Cardiac muscle cell (in vitro differentiated cells and primary cell): ENCODE measurements at regions not wholly inside any gene's neighbourhood (a gene's known extent, or its start where the extent isn't known, plus 50 kb on each side); places are given as distances from the start of the nearest gene placed in this dataset.

ENCODE experiments used
- DNase-seq, 2 donors: peaks; one replicate each; pipeline versions ENCODE4 v3.0.0 to v3.0.0-alpha.2; 2010 to 2017; ENCODE audit warnings: low read depth in 1 of 2, low spot score in 1 of 2
- H3K27ac ChIP-seq: fragments of 200-600 bp; sonication (generic); 2 replicates; pipeline ENCODE4 v1.5.1; 2016
- H3K27me3 ChIP-seq: fragments of 200-600 bp; sonication (generic); 2 replicates; pipeline ENCODE4 v1.6.0; 2016; ENCODE audit warnings: control low read depth
- H3K36me3 ChIP-seq: fragments of 200-600 bp; sonication (generic); 2 replicates; pipeline ENCODE4 v1.5.1; 2016; ENCODE audit warnings: control low read depth
- H3K4me1 ChIP-seq: fragments of 200-600 bp; sonication (generic); 2 replicates; pipeline ENCODE4 v1.8.1; 2017; ENCODE audit warnings: low read depth, mild to moderate bottlenecking, mixed run types
- H3K4me3 ChIP-seq: fragments of 200-600 bp; sonication (generic); 2 replicates; pipeline ENCODE4 v1.5.1; 2016; ENCODE audit warnings: mild to moderate bottlenecking
- H3K9me3 ChIP-seq: fragments of 200-600 bp; sonication (generic); 2 replicates; pipeline ENCODE4 v1.5.1; 2017; ENCODE audit warnings: low read depth, mild to moderate bottlenecking, control low read depth
- TF ChIP-seq, protein P1 (sequence below): IDR thresholded peaks from 2 replicates; pipeline ENCODE4 v1.5.1; 2012; ENCODE audit warnings: low read depth, mild to moderate bottlenecking, low read length

DNA sequence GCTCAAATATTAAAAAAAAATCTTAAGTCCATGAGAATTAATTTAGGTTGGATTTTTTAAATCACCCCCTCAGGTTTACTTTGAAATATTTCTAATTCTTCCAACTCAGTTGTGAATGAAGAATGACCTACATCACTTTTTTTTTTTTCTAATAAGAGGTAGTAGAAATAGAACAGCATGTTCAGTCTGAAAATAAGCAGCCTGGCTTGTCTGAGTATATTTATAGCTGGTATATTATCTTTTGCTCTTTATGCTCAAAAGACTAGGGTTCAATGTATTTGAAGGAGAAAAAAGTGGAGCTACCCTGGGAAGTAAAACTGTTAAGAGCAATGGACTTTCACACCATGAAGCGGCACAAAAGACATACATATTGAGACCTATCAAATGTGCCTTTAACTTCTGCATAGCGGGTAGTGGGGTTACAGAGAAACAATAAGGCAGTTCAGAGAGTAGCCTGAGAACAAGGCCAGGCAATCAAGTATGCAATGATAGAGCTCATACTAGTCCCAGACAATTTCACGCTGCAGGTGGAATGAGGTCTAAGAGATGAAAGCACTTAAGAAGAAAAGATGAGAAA lies 175.4 kb upstream of the CDH12 start:
- no peaks in the 10 kb centered on the region for H3K27me3 ChIP-seq
- DNase-seq, result no peak
- no peaks in the 10 kb centered on the region for H3K4me1 ChIP-seq
- H3K27ac ChIP-seq, result no peak overlapping the region
- TF ChIP-seq, protein P1, sequence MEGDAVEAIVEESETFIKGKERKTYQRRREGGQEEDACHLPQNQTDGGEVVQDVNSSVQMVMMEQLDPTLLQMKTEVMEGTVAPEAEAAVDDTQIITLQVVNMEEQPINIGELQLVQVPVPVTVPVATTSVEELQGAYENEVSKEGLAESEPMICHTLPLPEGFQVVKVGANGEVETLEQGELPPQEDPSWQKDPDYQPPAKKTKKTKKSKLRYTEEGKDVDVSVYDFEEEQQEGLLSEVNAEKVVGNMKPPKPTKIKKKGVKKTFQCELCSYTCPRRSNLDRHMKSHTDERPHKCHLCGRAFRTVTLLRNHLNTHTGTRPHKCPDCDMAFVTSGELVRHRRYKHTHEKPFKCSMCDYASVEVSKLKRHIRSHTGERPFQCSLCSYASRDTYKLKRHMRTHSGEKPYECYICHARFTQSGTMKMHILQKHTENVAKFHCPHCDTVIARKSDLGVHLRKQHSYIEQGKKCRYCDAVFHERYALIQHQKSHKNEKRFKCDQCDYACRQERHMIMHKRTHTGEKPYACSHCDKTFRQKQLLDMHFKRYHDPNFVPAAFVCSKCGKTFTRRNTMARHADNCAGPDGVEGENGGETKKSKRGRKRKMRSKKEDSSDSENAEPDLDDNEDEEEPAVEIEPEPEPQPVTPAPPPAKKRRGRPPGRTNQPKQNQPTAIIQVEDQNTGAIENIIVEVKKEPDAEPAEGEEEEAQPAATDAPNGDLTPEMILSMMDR, result no peak
- H3K9me3 ChIP-seq, result no peaks in the 10 kb centered on the region
- H3K36me3 ChIP-seq, result no peaks in the 10 kb centered on the region
- H3K4me3 ChIP-seq, result no peak overlapping the region

DNA sequence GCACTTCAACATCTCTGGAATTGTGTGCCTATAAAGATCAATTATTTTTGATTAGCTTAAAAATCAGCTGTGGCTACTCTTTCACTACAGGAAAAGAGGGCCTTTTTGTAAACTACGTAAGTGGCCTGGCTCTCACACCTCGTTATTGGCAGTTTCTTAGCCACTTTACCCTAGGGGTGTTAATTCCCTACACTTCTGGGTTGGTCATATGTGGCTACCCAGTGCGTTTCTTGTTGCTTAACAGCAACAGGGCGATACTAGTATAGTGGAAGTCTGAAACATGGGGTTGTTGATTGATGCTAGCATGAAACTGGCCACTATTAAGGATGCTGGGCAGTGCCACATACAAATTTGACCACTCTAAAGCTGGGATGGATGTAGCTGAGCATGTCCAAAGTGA lies 174.7 kb upstream of the CDH12 start:
- H3K9me3 ChIP-seq, result no peaks in the 10 kb centered on the region
- no peaks in the 10 kb centered on the region for H3K27me3 ChIP-seq
- TF ChIP-seq, protein P1, result no peak
- H3K36me3 ChIP-seq, result no peaks in the 10 kb centered on the region
- H3K27ac ChIP-seq, result no peak overlapping the region
- DNase-seq, result no peak
- H3K4me3 ChIP-seq, result no peak overlapping the region
- H3K4me1 ChIP-seq, result no peaks in the 10 kb centered on the region

DNA sequence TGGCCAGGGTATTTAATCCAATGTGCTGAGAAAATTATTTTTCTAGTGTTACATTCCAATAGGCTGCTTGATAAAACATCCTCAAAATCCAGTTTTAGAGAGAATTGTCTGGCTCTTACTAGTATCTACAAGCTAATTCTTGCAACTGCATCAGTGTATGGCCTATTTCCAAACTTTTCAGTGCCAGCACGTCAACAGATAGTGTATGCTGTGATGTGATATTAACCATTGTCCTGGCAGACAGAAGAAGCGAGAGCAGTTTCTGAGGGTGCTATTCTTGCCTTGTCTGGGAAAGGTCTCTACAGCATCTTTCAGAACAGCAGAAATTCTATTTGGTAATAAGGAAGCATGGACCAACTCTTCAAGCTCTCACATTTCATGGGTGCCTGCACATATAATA lies 174.2 kb upstream of the CDH12 start:
- H3K4me3 ChIP-seq, result no peak overlapping the region
- no peaks in the 10 kb centered on the region for H3K36me3 ChIP-seq
- no peaks in the 10 kb centered on the region for H3K27me3 ChIP-seq
- TF ChIP-seq, protein P1, result no peak
- H3K9me3 ChIP-seq, result no peaks in the 10 kb centered on the region
- H3K27ac ChIP-seq, result no peak overlapping the region
- DNase-seq, result no peak
- no peaks in the 10 kb centered on the region for H3K4me1 ChIP-seq

DNA sequence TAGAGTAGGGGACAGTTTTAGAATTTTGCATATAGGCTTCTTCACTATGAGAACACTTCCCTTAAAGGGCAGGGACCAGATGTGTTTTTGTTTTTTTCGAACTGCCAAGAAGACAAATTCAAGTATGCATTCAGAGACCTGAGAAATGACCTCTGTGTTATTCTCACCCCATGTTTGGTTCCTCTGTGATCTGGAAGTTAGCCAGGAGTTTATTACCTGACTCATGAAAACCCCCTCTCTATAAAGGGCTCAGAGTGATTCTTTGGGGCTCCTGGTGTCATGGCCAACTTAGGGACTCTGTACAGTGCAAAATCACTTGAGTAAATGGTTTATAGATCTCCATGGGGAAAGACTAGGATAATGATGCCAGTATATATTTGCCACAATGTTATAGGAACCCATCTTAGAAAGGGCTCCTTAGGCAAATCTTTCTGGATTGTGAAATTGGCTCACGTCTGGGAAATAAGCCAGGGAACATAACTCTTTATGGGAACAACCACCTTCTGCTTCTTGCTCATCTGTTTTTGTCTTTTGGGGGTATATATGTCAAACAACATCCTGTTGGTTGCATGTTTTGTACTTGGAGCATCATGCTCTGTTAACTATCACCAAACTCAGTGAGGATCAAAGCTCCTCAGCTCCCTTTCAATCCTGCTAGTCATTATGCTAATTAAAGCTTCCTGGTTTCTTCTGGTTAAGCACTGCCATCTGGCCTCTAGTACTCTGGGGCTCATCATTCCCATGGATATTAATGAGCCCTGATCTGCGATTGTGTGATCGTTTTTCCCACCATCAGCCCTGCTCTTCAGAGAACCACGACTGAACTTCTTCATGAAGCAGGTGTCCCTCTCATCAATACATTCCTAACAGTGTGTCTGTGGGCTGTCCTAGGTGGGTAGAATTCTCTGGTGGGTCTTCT lies 173.4 kb upstream of the CDH12 start:
- Histone ChIP-seq H3K27me3 (no peaks in the 10 kb centered on the region), H3K27ac (no peak overlapping the region), H3K36me3 (no peaks in the 10 kb centered on the region), H3K9me3 (no peaks in the 10 kb centered on the region), H3K4me3 (no peak overlapping the region), H3K4me1 (no peaks in the 10 kb centered on the region)
- TF ChIP-seq, protein P1, result no peak
- peak in 1 of 2 donors; percentile 7 for DNase-seq

DNA sequence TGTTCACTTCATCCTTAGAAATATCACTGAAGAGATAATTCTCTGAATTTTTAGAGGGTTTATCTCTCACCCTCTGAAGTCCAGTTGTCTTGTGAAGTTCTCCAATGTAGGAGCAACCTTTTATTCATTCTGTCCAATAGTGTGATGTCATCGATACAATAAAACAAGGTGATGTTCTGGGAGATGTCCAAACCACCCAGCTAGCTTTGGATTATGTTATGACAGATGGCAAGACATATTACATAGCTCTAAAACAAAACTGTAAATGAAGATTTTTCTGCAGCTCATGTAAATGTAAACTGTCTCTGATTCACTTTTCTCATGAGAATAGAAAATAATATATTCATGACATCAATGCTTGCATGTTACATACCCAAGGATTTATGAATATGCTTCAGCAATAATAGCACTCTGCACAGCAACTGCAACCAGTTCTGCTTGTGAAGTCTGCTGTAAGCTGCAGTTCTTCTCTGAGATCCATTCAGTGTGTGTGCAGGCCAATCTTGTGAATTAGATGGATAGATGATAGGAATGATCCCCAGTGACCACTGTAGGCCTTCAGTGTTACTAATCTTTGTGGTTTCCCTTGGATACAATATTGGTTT lies 172.6 kb upstream of the CDH12 start:
- no peak overlapping the region for H3K27ac ChIP-seq
- no peaks in the 10 kb centered on the region for H3K9me3 ChIP-seq
- H3K36me3 ChIP-seq, result no peaks in the 10 kb centered on the region
- no peak for DNase-seq
- H3K4me1 ChIP-seq, result no peaks in the 10 kb centered on the region
- TF ChIP-seq, protein P1, result no peak
- H3K27me3 ChIP-seq, result no peaks in the 10 kb centered on the region
- H3K4me3 ChIP-seq, result no peak overlapping the region
